Activated CD4-positive, alpha-beta T cell treated with anti-CD3 and anti-CD28 coated beads for 1 hour (primary cell): ENCODE measurements at regions not wholly inside any gene's neighbourhood (a gene's known extent, or its start where the extent isn't known, plus 50 kb on each side); places are given as distances from the start of the nearest gene placed in this dataset.

Source experiments
- DNase-seq: peaks from one replicate; pipeline ENCODE4 v3.0.0-alpha.2; 2020

DNA sequence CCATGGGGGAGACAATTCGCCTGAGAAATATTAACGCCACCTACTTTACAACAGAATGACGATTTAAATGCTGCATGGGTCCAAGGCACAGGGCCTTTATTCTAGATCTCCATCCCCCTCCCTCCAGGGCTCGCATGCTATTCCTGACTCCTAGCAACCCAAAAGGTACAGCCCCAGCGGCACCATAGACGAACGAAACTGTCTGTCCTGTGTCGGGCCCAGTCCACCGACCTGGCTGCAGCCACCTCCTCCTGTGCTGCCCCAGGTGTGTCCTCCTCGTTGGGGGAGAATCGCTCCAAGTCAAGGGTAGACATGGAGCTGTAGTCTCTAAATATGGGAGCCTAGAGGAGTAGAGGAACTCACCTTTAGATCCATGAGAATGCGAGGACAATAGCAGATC lies 196.5 kb downstream of the TOMM20 start:
- no peak for DNase-seq

DNA sequence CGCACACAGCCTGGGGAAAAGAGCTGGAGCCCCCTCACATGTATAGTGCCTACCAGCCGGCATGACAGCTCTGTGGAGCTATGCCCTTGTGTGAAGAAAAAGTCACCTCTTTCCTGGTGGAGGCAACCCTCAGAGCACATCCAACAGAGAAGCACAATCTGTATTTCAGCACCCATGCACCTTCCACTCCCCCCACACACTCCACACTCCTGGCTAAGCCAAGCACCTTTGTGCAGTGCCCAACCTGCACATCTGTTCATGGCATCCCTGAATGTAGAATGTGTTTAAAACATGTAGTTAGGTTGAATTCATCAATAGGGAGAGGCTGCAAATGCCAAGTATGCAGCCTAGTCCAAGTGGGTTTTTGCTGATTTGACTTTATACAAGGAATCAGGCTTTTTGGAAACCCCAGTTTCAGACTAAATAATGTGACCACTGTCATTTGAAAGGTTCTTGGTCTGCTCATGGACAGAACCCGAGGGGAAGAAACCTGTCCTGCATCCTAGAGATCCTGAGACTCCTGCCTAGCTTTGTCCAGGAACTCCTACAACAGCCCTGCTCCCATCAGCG lies 197.1 kb downstream of the TOMM20 start:
- DNase-seq = no peak

DNA sequence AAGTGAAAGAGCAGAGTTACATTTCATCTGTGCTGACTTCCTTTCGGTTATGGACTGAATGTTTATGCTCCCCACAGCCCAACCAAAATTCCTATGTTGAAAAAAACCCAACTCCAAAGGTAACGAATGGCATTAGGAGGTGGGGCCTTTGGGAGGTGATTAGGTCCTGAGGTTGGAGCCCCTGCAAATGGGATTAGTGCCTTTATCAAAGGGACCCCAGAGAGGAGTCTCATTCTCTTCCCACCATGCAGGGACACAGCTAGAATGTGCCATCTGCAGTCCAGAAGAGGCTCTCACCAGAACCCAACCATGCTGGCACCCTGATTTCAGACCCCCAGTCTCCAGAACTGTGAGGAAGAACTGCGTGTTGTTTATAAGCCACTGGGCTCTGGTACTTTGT lies 199.3 kb downstream of the TOMM20 start:
- DNase-seq = no peak

DNA sequence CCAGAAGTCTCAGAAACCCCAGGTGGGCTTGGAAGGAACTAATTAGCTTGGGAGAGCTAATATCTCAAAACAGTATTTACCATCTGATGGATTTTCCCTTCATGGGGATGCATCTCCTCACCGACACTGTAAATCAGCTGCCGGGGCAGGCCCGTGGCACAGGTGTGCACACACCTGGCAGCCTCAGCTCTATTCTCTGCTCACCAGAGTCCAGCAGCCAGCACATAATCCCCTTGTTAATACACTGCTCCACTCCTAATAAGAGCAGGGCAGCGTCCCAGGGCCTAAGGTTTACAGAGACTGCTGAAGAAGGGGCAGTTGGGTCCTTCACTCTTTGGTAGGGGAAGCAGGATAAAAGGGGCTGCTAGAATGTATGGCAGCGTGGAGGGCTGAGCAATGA lies 200.0 kb downstream of the TOMM20 start:
- no peak for DNase-seq

DNA sequence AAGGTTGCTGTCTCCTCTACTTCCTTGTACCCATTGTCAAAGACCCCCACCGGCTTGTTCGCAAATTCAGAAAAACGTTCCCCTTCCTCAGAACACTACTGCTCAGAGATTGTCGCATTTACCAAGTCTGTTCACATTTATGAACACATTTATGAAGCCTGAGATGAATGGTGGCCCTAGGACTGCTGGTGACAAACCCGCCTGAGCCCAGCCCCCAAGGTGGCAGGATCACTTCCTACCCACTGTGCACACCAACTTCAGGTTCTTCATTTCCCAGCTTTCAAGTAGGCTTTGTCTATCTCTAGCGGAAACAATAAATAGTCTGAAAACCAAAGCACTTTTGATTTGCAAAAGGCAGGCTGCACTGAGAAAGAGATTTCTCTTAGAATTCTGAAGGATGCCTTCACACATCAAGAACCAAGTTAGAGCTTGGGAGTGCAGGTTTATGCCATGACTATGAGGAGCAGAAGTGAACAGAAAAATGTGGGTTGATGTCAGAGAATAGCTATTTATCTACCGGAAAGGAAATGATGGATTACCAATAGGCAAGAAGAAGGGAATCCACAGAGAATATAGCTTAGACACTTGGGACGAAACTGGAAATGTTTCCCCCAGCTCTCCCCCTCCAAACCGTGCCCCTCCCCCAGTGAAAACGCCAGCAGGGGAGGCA lies 200.5 kb downstream of the TOMM20 start:
- no peak for DNase-seq

DNA sequence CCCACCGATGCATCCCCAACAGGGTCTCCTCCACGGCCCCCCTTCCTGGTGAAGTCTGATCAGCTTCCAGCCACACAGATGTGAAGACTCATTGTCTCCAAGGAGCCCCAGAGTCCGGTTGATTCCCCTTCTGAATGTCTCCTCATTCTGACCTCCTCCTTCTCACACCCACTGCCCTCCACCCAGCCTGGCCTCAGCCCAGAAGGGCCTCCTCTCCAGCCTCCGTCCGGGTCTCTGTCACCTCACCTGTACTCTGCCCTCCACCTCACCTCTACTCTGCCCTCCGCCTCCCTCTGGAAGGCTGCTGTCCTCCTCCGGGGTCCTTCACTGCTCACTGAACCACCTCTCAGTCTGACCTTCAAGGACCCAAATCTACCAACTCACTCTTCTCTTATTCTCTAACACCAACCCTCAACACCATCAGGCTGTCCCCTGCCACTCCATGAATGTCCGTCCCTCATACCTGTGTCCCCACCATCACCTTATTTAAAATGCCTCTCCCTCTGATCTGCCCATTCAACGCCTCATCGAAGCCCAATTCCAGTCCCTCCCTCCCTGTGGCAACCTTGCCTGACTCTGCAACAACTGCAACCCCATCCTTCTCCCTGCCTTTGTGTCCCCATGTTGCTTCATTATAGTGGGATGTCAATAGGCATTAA lies 201.2 kb downstream of the TOMM20 start:
- DNase-seq = no peak

DNA sequence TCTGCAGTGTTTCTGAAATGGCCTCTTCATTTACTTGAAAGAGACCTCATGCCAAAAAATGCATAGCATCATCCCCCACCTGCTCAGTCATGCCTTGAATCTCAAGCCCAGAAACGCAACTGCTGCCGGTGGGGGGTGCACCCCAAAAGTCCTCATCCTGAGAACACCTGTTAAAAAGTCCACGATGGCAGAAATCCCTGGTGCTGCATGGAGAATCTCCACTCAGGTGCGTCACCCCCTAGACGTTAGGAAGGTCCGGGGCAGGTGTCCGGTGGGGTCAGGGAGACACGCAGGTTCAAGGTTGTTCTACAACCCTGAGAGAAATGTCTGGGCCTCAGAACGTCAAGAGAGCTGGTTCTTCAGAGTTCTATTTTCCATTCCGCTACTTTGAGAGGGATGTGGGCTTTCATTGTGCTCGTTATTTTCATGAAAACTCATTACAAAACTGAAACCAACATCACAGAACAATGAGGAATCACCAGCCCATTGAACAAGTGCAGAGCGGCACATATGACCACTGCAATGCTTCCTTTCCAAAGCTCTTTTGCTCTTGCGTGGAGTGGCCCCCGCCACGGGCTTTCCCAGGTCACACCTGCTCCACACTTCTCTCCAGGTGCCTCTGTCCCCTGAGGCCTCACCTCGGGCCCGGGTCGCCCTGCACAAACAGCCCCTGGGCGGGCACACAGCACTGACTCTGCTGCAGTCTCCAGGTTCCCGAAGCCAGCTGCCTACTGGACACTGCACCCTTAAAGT lies 201.9 kb downstream of the TOMM20 start:
- no peak for DNase-seq

DNA sequence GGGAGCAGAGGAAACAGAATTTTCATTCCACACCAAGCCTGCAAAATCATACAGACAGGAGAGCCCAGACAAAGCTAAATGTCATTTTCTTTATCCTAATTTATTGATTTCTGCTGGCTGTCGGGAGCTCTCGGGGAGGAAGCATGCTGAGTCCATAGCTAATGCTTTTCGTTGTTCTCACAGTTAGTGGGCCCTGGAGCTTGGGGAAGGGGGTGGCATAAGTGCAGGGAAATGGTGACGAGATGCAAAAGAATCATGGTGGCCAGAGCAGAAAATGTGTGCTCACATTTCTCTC lies 202.4 kb downstream of the TOMM20 start:
- no peak for DNase-seq

DNA sequence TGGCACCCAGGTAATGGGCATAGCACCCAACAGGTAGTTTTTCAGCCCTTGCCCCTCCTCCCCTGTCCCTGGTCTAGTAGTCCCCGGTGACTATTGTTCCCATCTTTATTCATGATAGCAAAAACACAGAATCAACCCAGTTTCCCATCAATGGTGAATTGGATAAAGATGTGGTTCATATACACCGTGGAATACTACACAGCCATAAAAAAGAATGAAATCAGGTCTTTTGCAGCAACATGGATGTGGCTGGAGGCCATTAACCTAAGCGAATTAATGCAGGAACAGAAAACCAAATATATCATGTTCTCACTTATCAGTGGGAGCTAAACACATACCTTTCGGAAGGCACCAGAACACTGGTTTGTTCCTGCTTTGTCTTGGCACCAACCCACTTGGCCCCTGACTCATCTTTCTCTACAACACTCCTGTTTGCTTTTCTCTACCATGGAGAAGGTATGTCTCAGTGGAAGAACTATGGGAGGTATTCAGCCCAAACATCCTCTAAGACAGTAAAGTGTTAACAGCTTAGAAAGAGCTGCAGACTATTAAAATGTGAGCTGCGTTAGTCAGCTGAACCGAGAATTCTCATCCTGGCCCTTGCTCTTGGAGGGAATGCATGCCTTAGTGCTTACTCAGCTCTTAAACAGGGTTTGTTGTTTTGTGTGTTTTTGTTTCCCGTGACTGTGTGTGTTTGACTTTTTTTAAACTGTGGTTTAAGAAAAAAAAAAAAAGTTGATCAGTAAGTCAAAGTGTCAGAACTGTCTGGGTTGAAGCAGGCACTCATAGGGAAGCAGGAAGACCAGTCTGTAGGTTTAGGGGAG lies 203.0 kb downstream of the TOMM20 start:
- no peak for DNase-seq

DNA sequence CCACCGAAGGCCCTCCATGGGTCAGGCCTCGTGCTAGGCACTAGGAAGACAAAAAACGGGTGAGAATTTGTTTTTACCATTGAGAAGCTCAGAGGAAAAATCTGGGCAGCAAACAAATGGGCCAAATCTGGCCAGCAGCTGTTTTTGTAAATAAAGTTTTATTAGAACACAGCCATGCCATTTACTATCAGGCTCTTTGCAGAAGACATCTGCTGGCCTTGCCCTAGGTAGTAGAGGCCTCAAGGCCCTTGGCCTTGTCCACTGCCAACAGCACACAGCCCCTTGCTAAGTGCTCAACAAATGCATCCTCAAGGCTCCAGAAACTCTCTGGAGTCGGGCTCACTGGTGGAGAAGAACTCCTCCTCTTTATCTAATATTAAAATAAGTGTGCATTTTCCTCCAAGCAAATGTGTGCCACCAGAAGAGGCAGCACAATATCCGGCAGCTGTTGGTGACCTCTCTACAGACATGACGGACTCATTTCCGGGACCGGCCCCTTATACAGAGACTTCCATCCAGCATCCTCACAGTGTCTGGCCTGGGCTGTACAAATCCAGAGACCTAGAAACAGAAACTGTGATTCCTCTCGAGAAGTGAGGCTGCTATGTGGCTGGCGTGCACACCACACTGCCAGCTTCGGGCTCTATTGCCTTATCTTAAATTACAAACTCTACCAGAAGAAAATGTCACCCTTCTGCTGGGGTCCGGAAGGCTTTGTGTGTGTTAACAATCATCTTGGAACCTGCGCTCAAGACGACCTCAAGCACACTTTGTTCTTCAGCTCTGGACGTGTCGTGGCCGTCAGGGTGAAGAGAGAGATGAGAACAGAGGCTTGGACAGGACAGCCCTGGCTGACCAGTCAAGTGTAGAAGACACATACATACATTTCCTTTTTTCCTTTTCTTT lies 203.9 kb downstream of the TOMM20 start:
- no peak for DNase-seq

DNA sequence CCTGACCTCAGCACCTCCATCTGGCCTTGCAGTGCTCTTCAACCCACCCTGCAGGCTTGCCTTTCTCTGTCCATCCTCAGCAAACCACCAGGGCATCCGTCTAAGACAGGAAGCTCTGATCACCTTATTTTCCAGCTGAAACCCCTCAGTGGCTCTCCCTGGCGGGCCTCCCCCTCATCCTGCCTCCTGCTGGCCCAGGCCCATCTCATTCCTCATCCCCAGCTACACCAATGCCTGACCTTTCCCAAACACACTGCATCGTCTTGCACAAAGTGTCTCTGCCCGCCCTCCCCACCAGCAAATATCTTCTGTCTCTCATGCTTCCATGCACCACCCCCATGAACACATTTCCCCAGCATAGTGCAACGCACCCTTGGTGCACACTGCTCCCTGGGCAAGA lies 205.0 kb downstream of the TOMM20 start:
- no peak for DNase-seq

DNA sequence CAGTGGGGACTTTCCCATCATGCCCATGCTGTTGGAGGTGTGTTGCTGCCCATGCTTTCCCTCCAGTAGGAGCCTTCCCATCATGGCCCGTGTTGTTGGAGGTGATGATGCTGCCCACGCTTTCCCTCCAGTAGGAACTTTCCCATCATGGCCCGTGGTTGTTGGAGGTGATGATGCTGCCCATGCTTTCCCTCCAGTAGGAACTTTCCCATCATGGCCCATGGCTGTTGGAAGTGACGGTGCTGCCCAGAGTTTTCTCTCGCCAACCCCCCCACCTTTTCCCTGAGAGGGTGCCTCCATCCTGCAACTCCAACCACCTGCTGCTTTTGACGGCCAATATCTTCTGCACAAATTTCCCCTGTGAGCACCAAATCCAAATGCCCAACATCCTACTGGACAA lies 205.7 kb downstream of the TOMM20 start:
- no peak for DNase-seq

DNA sequence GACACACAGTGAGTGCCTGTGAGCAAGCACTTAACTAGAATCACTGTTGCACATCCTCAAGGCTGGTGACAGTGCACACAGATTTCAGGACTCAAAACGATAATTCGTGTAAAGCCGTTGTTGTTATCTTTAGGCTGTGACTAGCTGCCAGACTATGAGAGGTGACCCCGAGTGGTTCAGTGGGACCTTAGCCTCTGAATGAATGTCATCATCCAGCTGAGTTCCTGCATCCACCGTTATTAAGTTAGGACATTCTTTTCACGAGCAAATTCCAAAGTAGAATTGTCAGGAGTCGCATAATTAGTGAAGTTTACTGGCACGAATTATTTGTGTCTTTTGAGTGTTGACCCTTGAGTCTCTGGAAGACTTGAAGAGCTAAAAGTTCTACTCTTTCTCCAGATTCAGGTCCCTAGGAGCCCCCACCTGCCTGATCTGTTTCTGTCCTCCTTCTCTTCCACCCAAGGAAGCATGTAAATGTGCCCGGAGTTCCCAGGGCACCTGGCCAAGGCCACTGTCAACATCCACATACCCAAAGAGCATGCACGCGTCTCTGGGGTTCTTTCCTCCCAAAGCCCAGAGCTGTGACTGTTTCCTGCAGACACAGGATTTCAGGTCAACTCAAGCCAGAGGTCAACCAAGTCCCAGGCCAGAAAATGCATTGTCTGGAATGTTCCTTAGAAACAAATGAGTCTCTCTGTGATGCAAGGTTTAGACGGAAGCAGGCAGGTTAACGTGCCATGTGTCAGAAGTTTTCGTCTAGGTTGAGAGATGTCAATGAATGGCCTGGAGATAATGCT lies 207.2 kb downstream of the TOMM20 start:
- DNase-seq = no peak

DNA sequence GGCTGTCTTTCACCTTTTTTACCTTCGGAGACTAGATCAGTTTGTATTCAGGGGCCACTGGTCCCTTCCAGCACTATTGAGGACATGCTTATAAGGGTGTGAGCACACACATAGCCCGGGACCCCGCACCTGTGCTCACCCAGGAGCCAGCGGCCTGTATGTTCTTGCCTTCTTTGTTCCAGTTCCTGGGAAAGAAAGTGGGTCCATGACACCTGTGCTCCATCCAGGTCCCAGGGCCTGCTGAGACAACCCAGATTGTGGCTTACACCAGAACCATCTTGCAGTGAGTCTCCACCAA lies 207.8 kb downstream of the TOMM20 start:
- DNase-seq = no peak

DNA sequence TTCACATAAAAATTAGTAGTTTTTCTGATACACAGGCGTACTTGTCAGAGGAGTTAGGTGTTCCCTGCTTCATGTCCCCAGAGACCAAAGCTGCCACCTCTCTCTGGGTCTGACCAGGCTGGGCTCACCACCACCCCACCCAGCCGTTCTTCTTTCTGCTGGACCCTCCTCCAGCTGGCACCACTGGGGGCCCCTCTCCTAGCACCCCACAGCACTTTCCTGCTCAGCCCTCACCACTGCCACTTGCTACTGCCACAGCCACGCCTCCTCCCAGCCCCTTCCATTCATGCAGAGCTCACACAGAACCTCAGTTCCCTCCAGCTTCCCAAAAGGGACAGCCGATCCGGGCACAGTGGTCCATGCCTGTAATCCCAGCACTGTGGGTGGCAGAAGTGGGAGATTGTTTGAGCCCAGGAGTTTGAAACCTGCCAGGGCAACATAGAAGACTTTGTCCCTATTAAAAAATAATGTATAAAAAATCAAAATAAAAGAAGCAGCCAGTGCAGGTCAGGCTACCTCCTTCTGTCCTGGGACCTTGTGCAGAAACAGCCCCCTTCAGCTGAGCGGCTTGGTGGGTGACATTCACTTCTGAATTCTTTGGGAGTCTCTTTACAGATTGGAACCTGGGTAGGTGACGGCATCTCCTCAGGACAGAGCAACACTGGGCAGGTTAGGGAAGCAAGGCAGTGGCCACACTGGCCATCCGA lies 208.3 kb downstream of the TOMM20 start:
- no peak for DNase-seq

DNA sequence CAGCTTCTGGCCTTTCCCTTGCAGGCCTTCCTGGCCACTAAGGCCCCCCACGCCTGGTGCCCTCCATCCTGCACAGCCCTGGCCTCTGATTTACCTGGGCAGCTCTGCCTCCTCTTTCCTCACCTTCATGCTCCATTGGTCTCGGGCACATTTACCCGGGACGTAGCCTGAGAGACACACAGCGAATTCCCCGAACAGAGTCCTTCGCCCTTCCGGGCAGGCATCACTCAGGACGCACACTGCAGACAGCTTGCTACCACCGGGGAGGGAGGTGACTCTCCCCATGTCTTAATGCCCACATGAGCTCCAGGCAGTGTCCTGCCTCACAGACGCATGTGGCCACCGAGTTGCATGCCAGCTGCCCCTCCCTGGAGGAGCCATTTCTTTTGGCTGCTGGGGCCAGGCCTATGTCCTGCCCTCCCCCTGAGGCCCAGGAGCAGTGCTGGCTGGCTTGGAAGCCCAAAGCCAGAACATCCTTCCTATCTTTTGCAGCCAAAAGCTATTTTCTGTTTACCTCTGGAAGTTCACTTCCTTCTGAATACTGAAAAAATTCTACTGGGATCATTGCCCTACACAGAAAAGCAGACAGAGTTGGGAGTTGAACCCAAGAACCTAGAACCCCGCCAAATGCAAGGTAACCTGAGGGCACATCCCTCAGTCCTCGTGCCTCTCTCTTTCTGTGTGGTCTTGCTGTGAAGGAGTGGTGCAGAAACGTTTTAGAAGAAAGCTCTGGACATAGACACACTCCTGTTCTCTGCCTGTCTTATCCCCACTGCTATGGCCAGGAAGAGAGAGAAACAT lies 209.5 kb downstream of the TOMM20 start:
- DNase-seq = no peak

DNA sequence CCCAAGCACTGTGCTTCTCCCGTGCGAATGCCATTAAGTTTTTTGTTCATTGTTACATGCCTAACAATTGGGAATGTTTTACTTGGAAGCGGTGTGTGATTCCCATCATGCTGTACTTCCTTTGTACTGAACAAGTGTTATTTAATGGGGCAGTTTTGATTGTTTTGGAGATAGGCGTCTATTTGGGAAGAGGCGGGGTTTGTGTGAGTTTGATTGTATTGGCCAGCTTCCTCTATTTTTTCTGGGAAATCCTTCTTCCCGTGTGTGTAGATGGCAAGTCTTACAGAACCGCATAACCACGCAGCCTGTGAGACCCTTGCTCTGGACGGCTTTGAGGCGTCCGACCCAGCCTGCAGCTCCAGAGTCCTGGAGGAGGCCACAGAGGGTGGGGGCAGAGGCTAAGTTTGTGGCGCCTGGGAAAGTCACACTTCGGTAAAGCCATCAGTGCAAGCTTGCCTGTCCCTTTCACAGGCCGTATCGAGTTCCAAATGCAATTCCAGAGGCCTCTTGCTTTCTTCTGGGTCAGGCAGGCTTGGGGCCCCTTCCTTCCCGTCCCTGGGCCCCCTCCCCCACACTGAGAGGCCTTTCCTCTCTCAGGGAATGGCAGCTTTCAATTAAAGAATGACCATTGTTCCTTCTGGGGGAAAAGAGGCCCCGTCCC lies 210.3 kb downstream of the TOMM20 start:
- no peak for DNase-seq

DNA sequence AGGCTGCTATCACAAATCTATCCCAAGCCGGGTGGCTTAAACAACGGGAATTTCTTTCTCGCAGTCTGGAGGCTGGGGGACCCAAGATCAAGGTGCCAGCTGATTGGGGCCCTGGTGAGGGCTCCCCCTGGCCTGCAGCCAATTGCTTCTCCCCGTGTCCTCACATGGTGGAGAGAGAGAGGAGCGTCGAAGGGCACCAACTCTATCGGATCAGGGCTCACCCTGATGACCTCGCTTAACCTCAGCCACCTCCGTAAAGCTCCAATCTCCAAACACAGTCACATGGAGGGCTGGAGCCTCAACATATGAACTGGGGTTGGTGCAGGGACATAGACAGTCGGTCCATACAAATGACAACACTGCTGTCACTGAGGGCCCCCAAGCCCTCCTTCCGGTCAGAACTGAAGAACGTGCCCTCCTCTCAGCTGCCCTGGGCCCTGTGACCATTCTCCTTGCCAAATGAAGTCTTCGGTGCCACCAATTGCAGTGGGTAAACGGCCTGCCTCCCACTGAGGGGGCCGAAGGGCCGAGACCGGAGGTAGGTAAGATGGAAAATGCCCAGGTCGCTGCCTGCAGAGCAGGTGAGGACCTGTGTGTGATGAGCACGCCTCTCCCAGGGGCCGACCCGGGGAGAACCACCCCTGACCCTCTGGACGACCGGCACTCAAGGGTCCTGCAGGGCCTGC lies 211.0 kb downstream of the TOMM20 start:
- DNase-seq = no peak

DNA sequence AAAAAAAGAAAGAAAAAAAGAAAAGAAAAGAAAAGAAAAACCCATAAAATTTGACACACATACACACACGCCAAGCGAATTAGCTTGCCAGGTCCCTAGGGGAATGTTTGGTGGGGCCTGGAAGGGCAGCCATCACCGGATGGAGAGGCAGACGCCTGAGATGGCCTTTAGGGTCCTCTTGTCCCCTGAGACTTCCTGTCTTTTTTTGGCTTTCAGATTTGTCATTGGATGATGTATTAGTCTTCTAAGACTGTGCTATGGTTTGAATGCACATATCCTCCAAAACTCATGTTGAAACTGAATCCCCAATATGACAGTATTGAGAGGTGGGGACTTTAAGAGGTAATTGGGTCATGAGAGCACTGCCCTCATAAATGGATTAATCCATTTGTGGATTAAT lies 211.8 kb downstream of the TOMM20 start:
- no peak for DNase-seq
